Natural killer cell (primary cell): ENCODE measurements at regions not wholly inside any gene's neighbourhood (a gene's known extent, or its start where the extent isn't known, plus 50 kb on each side); places are given as distances from the start of the nearest gene placed in this dataset.

ENCODE experiments used
- ATAC-seq, 3 donors: fragments of 150-1000 bp in 2 of 3; fragments of 200-7000 bp in 1 of 3; cut with Tn5 transposase; 1 replicate in 1 of 3; 2 replicates in 2 of 3; pipeline ENCODE4 v1.10.0; 2021; ENCODE audit warnings: mild to moderate bottlenecking in 2 of 3, moderate library complexity in 2 of 3
- DNase-seq, 2 donors: peaks; one replicate each; pipeline versions ENCODE4 v3.0.0 to v3.0.0-alpha.2; 2013 to 2021; ENCODE audit warnings: mixed read lengths in 1 of 2
- H3K27ac ChIP-seq: one replicate; pipeline ENCODE4 v1.5.1; 2013; ENCODE audit warnings: mild to moderate bottlenecking, low read length
- H3K27me3 ChIP-seq: one replicate; pipeline ENCODE4 v1.6.1; 2013; ENCODE audit warnings: low read length; ENCODE audit not compliant: control insufficient read depth, insufficient read depth
- H3K36me3 ChIP-seq: one replicate; pipeline ENCODE4 v1.6.1; 2013; ENCODE audit warnings: low read length; ENCODE audit not compliant: control insufficient read depth, insufficient read depth
- H3K4me1 ChIP-seq: one replicate; pipeline ENCODE4 v1.6.1; 2013; ENCODE audit warnings: low read length; ENCODE audit not compliant: control insufficient read depth, insufficient read depth
- H3K4me3 ChIP-seq: one replicate; pipeline ENCODE4 v1.5.1; 2013; ENCODE audit warnings: low read length
- H3K9me3 ChIP-seq: one replicate; pipeline ENCODE4 v1.6.1; 2013; ENCODE audit warnings: low read length; ENCODE audit not compliant: control insufficient read depth, insufficient read depth
- H3K27ac Mint-ChIP-seq, 2 donors: one replicate each; pipeline ENCODE4 v1.8.0; 2022; ENCODE audit warnings: mild to moderate bottlenecking in 2 of 2, mixed read lengths in 2 of 2, moderate library complexity in 1 of 2
- H3K27me3 Mint-ChIP-seq, 2 donors: one replicate each; pipeline ENCODE4 v1.8.0; 2022; ENCODE audit warnings: low read depth in 2 of 2, mixed read lengths in 2 of 2
- H3K36me3 Mint-ChIP-seq: one replicate; pipeline ENCODE4 v1.8.0; 2022; ENCODE audit warnings: mixed read lengths
- H3K4me1 Mint-ChIP-seq, 2 donors: one replicate each; pipeline ENCODE4 v1.8.0; 2022; ENCODE audit warnings: mixed read lengths in 2 of 2
- H3K4me3 Mint-ChIP-seq: one replicate; pipeline ENCODE4 v1.8.0; 2022; ENCODE audit warnings: mild to moderate bottlenecking, moderate library complexity, mixed read lengths
- H3K9me3 Mint-ChIP-seq, 2 donors: one replicate each; pipeline ENCODE4 v1.8.0; 2022; ENCODE audit warnings: mixed read lengths in 2 of 2
- CTCF ChIP-seq: fragments of 200-600 bp; IDR thresholded peaks from one replicate; pipeline ENCODE4 v1.8.0; 2022; ENCODE audit warnings: antibody characterized with exemption
- WGBS: methylation state at CpG from one replicate; pipeline ENCODE4 v1.1.7; 2013; ENCODE audit warnings: missing lambda C conversion rate; ENCODE audit not compliant: insufficient coverage; 5-methylcytosine and 5-hydroxymethylcytosine counted together
- intact Hi-C: fragments of 100-400 bp; cut with micrococcal nuclease; formaldehyde crosslinking; loops from one replicate; pipeline ENCODE4 v1.14.2; 2022

GRCh38 chr21:17159697-17160096 lies 353.1 kb upstream of the CXADR start:
- H3K27me3 ChIP-seq: no peaks in the 10 kb centered on the region
- no peak overlapping the region for H3K4me3 ChIP-seq
- H3K9me3 ChIP-seq: no peaks in the 10 kb centered on the region
- no peak for DNase-seq
- H3K9me3 Mint-ChIP-seq: peaks cover 4 to 7% of the 10 kb centered on the region in 2 donors
- TF ChIP-seq CTCF: no peak
- no peak overlapping the region for H3K27ac ChIP-seq
- no peak overlapping the region for H3K27ac Mint-ChIP-seq
- no peaks in the 10 kb centered on the region for H3K4me1 Mint-ChIP-seq
- no peaks in the 10 kb centered on the region for H3K36me3 ChIP-seq
- peaks cover 9% of the 10 kb centered on the region for H3K36me3 Mint-ChIP-seq
- H3K4me1 ChIP-seq: no peaks in the 10 kb centered on the region
- H3K27me3 Mint-ChIP-seq: no peaks in the 10 kb centered on the region
- 85% methylated on average over 2 of the region's 2 CpGs for WGBS
- intact Hi-C loops: no loop called here
- H3K4me3 Mint-ChIP-seq: no peak overlapping the region
- ATAC-seq: no peak

GRCh38 chr21:17185674-17186073 lies 327.2 kb upstream of the CXADR start:
- peaks cover 9 to 29% of the 10 kb centered on the region in 2 donors for H3K9me3 Mint-ChIP-seq
- H3K27me3 ChIP-seq: no peaks in the 10 kb centered on the region
- 85% methylated on average over 3 of the region's 3 CpGs for WGBS
- intact Hi-C loops: no loop called here
- no peak overlapping the region for H3K27ac ChIP-seq
- no peak for TF ChIP-seq CTCF
- H3K27ac Mint-ChIP-seq: no peak overlapping the region
- peaks cover 9% of the 10 kb centered on the region for H3K9me3 ChIP-seq
- H3K4me3 Mint-ChIP-seq: no peak overlapping the region
- H3K27me3 Mint-ChIP-seq: no peaks in the 10 kb centered on the region
- DNase-seq: no peak
- H3K36me3 Mint-ChIP-seq: peaks cover 5% of the 10 kb centered on the region
- no peak for ATAC-seq
- H3K4me1 Mint-ChIP-seq: no peaks in the 10 kb centered on the region
- no peaks in the 10 kb centered on the region for H3K4me1 ChIP-seq
- no peaks in the 10 kb centered on the region for H3K36me3 ChIP-seq
- H3K4me3 ChIP-seq: no peak overlapping the region

- TF ChIP-seq CTCF: no peak
- 86% methylated on average over 1 of the region's 2 CpGs for WGBS
- H3K9me3 Mint-ChIP-seq: peaks cover 17 to 35% of the 10 kb centered on the region in 2 donors
Observed at GRCh38 chr21:17189963-17190362, 322.9 kb upstream of the CXADR start.

GRCh38 chr21:17191346-17191993 lies 321.4 kb upstream of the CXADR start:
- Histone ChIP-seq H3K27me3 (no peaks in the 10 kb centered on the region), H3K36me3 (no peaks in the 10 kb centered on the region), H3K4me1 (no peaks in the 10 kb centered on the region), H3K4me3 (no peak overlapping the region), H3K27ac (no peak overlapping the region), H3K9me3 (peaks cover 23% of the 10 kb centered on the region)
- Mint-ChIP-seq H3K4me1 (no peaks in the 10 kb centered on the region), H3K27me3 (no peaks in the 10 kb centered on the region), H3K36me3 (no peaks in the 10 kb centered on the region), H3K4me3 (no peak overlapping the region), H3K27ac (no peak overlapping the region), H3K9me3 (peaks cover 16 to 30% of the 10 kb centered on the region in 2 donors)
- intact Hi-C loops: no loop called here
- no peak for ATAC-seq
- no peak for TF ChIP-seq CTCF
- DNase-seq: no peak
- WGBS: 80% methylated on average over 1 of the region's 1 CpG

More at GRCh38 chr21:17189963-17190362, 322.9 kb upstream of the CXADR start:
- Histone ChIP-seq H3K36me3 (no peaks in the 10 kb centered on the region), H3K27me3 (no peaks in the 10 kb centered on the region), H3K9me3 (peaks cover 29% of the 10 kb centered on the region), H3K4me3 (no peak overlapping the region), H3K4me1 (no peaks in the 10 kb centered on the region), H3K27ac (no peak overlapping the region)
- no peaks in the 10 kb centered on the region for H3K4me1 Mint-ChIP-seq
- no peak overlapping the region for H3K27ac Mint-ChIP-seq
- H3K4me3 Mint-ChIP-seq: no peak overlapping the region
- ATAC-seq (no peak), DNase-seq (no peak)
- intact Hi-C loops: no loop called here
- peaks cover 5% of the 10 kb centered on the region for H3K36me3 Mint-ChIP-seq
- H3K27me3 Mint-ChIP-seq: no peaks in the 10 kb centered on the region
